Naive B cell (primary cell): ENCODE measurements at regions not wholly inside any gene's neighbourhood (a gene's known extent, or its start where the extent isn't known, plus 50 kb on each side); places are given as distances from the start of the nearest gene placed in this dataset.

ENCODE experiments used
- ATAC-seq, 2 donors: fragments of 150-1000 bp; cut with Tn5 transposase; 2 replicates each; pipeline ENCODE4 v1.10.0; 2021; ENCODE audit warnings: low read depth in 2 of 2, mild to moderate bottlenecking in 2 of 2, moderate library complexity in 2 of 2
- DNase-seq: peaks from one replicate; pipeline ENCODE4 v3.0.0; 2022
- H3K27ac Mint-ChIP-seq, 6 donors: one replicate each; pipeline ENCODE4 v1.8.0; 2020 to 2022; ENCODE audit warnings: mild to moderate bottlenecking in 6 of 6, mixed read lengths in 6 of 6, moderate library complexity in 5 of 6, inconsistent platforms in 2 of 6
- H3K27me3 Mint-ChIP-seq, 3 donors: one replicate each; pipeline ENCODE4 v1.8.0; 2021 to 2022; ENCODE audit warnings: mixed read lengths in 3 of 3, mild to moderate bottlenecking in 1 of 3
- H3K36me3 Mint-ChIP-seq, 2 donors: one replicate each; pipeline ENCODE4 v1.8.0; 2020 to 2022; ENCODE audit warnings: mixed read lengths in 2 of 2, inconsistent platforms in 1 of 2, mild to moderate bottlenecking in 1 of 2
- H3K4me1 Mint-ChIP-seq, 3 donors: one replicate each; pipeline ENCODE4 v1.8.0; 2020 to 2022; ENCODE audit warnings: mixed read lengths in 3 of 3, inconsistent platforms in 1 of 3, mild to moderate bottlenecking in 1 of 3, moderate library complexity in 1 of 3
- H3K4me3 Mint-ChIP-seq, 8 donors: one replicate each; pipeline ENCODE4 v1.8.0; 2020 to 2022; ENCODE audit warnings: mild to moderate bottlenecking in 8 of 8, mixed read lengths in 8 of 8, moderate library complexity in 8 of 8, inconsistent platforms in 2 of 8
- H3K9me3 Mint-ChIP-seq, 7 donors: one replicate each; pipeline ENCODE4 v1.8.0; 2020 to 2022; ENCODE audit warnings: mixed read lengths in 7 of 7, mild to moderate bottlenecking in 5 of 7, inconsistent platforms in 2 of 7, moderate library complexity in 1 of 7

- Mint-ChIP-seq H3K4me1 (no peaks in the 10 kb centered on the region), H3K27ac (no peak overlapping the region), H3K27me3 (peaks cover 7 to 23% (median 23%) of the 10 kb centered on the region in 3 donors), H3K36me3 (no peaks in the 10 kb centered on the region), H3K4me3 (peak overlapping the region in 1 of 8 donors; percentile 35), H3K9me3 (peaks cover 0 to 2% (median 0%) of the 10 kb centered on the region in 7 donors)
- DNase-seq (no peak), ATAC-seq (no peak)
Measured at GRCh38 chr5:74248576-74248975, 392.0 kb downstream of the ENC1 start.

- peaks cover 0 to 21% (median 11%) of the 10 kb centered on the region in 3 donors for H3K27me3 Mint-ChIP-seq
- H3K4me3 Mint-ChIP-seq: no peak overlapping the region
- H3K36me3 Mint-ChIP-seq: no peaks in the 10 kb centered on the region
- ATAC-seq (no peak), DNase-seq (no peak)
- H3K27ac Mint-ChIP-seq: no peak overlapping the region
- no peaks in the 10 kb centered on the region for H3K4me1 Mint-ChIP-seq
- peaks cover 0 to 2% (median 0%) of the 10 kb centered on the region in 7 donors for H3K9me3 Mint-ChIP-seq
Measured at GRCh38 chr5:74244406-74244805, 396.1 kb downstream of the ENC1 start.

- Mint-ChIP-seq H3K36me3 (no peaks in the 10 kb centered on the region), H3K4me1 (no peaks in the 10 kb centered on the region), H3K9me3 (peaks cover 0 to 2% (median 0%) of the 10 kb centered on the region in 7 donors), H3K27me3 (peaks cover 3 to 22% (median 11%) of the 10 kb centered on the region in 3 donors), H3K27ac (no peak overlapping the region), H3K4me3 (no peak overlapping the region)
- no peak for ATAC-seq
- no peak for DNase-seq
Measured at GRCh38 chr5:74243634-74244033, 396.9 kb downstream of the ENC1 start.

GRCh38 chr5:74242516-74242915 is 398.0 kb downstream of the ENC1 start:
- H3K4me3 Mint-ChIP-seq: no peak overlapping the region
- H3K27ac Mint-ChIP-seq: no peak overlapping the region
- DNase-seq (no peak), ATAC-seq (no peak)
- no peaks in the 10 kb centered on the region for H3K4me1 Mint-ChIP-seq
- no peaks in the 10 kb centered on the region for H3K36me3 Mint-ChIP-seq
- H3K9me3 Mint-ChIP-seq: peaks cover 0 to 1% (median 0%) of the 10 kb centered on the region in 7 donors
- H3K27me3 Mint-ChIP-seq: peaks cover 5 to 21% (median 9%) of the 10 kb centered on the region in 3 donors

- Mint-ChIP-seq H3K36me3 (no peaks in the 10 kb centered on the region), H3K4me3 (no peak overlapping the region), H3K27me3 (peaks cover 5 to 16% (median 9%) of the 10 kb centered on the region in 3 donors), H3K27ac (no peak overlapping the region), H3K4me1 (no peaks in the 10 kb centered on the region), H3K9me3 (peaks cover 0 to 1% (median 0%) of the 10 kb centered on the region in 7 donors)
- no peak for ATAC-seq
- no peak for DNase-seq
Measured at GRCh38 chr5:74241751-74242140, 398.8 kb downstream of the ENC1 start.

DNA sequence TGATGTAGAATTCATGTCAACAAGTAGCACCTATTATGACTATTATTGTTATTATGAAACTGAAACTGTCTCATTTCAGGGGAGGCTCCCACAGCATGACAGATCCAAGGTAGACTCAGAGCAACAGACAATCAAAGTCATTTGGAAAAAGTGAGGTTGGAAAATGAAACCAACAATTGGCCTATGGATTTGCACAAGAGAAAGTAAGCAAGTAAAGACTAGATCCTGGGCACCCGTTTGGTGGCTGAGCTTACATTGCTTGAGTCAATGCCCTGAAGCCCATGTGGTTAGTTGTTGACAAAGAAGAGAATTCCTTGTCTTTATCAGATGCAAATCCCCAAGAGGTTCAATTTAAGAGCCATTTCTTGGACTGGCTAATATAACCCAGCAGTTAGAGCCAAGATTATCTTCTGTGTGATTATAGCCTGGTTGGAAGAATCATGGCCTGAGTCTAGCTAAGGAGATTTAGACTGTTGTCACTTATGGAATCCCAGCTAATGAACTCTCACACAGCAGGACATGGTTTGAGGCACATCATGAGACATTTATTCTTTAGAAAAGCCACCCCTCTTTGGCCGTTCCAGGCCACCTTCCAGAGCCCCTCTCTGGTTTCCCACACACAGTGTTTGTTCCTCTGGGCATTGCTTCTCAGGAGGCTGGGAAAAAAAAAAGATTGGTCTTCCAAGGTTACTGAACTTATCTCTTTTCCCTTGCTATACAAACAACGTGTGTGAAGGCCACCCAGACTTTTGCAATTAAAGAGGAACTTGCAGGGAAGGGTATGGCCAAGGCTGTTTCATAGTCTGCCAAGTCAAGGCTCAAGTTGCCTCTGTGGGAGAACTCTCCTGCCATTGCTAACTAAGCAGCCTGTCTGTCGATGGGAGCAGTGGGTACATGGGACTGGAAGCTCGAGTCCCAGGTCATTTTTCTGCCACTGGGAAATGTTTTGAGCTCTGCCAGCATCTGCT is 399.5 kb downstream of the ENC1 start:
- no peak overlapping the region for H3K27ac Mint-ChIP-seq
- H3K4me1 Mint-ChIP-seq: no peaks in the 10 kb centered on the region
- ATAC-seq (no peak), DNase-seq (no peak)
- H3K27me3 Mint-ChIP-seq: peaks cover 5 to 16% (median 9%) of the 10 kb centered on the region in 3 donors
- peaks cover 0 to 1% (median 0%) of the 10 kb centered on the region in 7 donors for H3K9me3 Mint-ChIP-seq
- H3K36me3 Mint-ChIP-seq: no peaks in the 10 kb centered on the region
- H3K4me3 Mint-ChIP-seq: no peak overlapping the region

GRCh38 chr5:74239261-74239660 is 401.3 kb downstream of the ENC1 start:
- H3K4me3 Mint-ChIP-seq: no peak overlapping the region
- DNase-seq (no peak), ATAC-seq (no peak)
- peaks cover 5 to 16% (median 9%) of the 10 kb centered on the region in 3 donors for H3K27me3 Mint-ChIP-seq
- H3K4me1 Mint-ChIP-seq: no peaks in the 10 kb centered on the region
- peaks cover 0 to 1% (median 0%) of the 10 kb centered on the region in 7 donors for H3K9me3 Mint-ChIP-seq
- no peaks in the 10 kb centered on the region for H3K36me3 Mint-ChIP-seq
- H3K27ac Mint-ChIP-seq: no peak overlapping the region

GRCh38 chr5:74237571-74238145 is 402.9 kb downstream of the ENC1 start:
- Mint-ChIP-seq H3K36me3 (no peaks in the 10 kb centered on the region), H3K27ac (no peak overlapping the region)
- ATAC-seq: no peak

GRCh38 chr5:74235552-74235951 is 405.0 kb downstream of the ENC1 start:
- H3K4me1 Mint-ChIP-seq: no peaks in the 10 kb centered on the region
- H3K27me3 Mint-ChIP-seq: peaks cover 4 to 23% (median 13%) of the 10 kb centered on the region in 3 donors
- no peak overlapping the region for H3K27ac Mint-ChIP-seq
- H3K36me3 Mint-ChIP-seq: no peaks in the 10 kb centered on the region
- H3K4me3 Mint-ChIP-seq: no peak overlapping the region
- ATAC-seq: no peak
- peaks cover 0 to 1% (median 0%) of the 10 kb centered on the region in 7 donors for H3K9me3 Mint-ChIP-seq
- DNase-seq: no peak

More at GRCh38 chr5:74237571-74238145, 402.9 kb downstream of the ENC1 start:
- H3K9me3 Mint-ChIP-seq: peaks cover 0 to 1% (median 0%) of the 10 kb centered on the region in 7 donors
- DNase-seq: no peak
- H3K27me3 Mint-ChIP-seq: peaks cover 5 to 16% (median 13%) of the 10 kb centered on the region in 3 donors
- no peaks in the 10 kb centered on the region for H3K4me1 Mint-ChIP-seq
- H3K4me3 Mint-ChIP-seq: no peak overlapping the region

- peaks cover 0 to 5% (median 0%) of the 10 kb centered on the region in 7 donors for H3K9me3 Mint-ChIP-seq
- H3K4me3 Mint-ChIP-seq: no peak overlapping the region
- no peaks in the 10 kb centered on the region for H3K4me1 Mint-ChIP-seq
- peaks cover 4 to 21% (median 9%) of the 10 kb centered on the region in 3 donors for H3K27me3 Mint-ChIP-seq
- DNase-seq: no peak
- H3K27ac Mint-ChIP-seq: no peak overlapping the region
- H3K36me3 Mint-ChIP-seq: peaks cover 0 to 3% of the 10 kb centered on the region in 2 donors
- ATAC-seq: no peak
Measured at GRCh38 chr5:74233571-74233970, 407.0 kb downstream of the ENC1 start.

DNA sequence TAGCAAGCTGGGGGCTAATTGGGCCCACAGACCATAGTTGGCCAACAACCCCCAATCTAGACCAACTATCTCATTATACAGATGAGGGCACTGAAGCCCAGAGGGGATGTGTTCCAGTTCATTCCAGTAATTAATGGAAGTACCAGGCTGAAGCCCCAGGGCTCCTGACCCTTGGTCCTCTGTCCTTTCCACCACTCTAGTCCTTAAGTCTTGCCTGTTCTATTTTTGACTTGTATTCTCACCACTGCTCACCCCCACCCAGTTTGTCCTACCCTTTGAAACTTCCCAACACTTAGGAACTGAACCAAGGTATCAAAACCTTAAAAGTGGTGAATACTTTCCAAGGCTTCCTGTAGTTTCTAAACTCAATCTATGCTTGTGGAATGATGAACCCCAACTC is 407.4 kb downstream of the ENC1 start:
- H3K9me3 Mint-ChIP-seq: peaks cover 0 to 5% (median 0%) of the 10 kb centered on the region in 7 donors
- ATAC-seq (no peak), DNase-seq (no peak)
- no peak overlapping the region for H3K4me3 Mint-ChIP-seq
- H3K36me3 Mint-ChIP-seq: peaks cover 0 to 3% of the 10 kb centered on the region in 2 donors
- peaks cover 4 to 20% (median 4%) of the 10 kb centered on the region in 3 donors for H3K27me3 Mint-ChIP-seq
- H3K4me1 Mint-ChIP-seq: no peaks in the 10 kb centered on the region
- no peak overlapping the region for H3K27ac Mint-ChIP-seq

DNA sequence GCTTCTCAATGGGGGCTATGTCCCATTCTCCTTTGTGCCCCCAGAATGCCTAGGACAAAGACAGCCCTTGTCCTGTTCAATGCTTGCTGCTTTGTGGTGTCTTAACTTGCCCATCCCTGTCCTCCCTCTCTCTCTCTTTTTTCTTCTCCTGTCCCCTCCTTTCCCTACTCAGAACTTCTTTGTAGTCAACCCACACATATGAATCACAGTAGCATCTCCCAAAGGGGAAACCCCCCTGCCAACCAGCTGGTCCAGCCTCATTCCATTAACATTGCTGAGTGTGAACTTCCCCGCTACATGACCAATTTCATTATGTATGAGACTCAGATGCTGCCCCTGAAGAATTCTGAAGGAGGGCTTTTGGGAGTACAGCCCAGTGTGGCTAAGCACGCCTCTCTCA is 408.3 kb downstream of the ENC1 start:
- no peak for DNase-seq

GRCh38 chr5:74231697-74232096 is 408.8 kb downstream of the ENC1 start:
- no peak for DNase-seq
- ATAC-seq: no peak
- Mint-ChIP-seq H3K4me1 (no peaks in the 10 kb centered on the region), H3K4me3 (no peak overlapping the region), H3K27ac (no peak overlapping the region), H3K27me3 (peaks cover 10 to 28% (median 11%) of the 10 kb centered on the region in 3 donors), H3K36me3 (peaks cover 0 to 3% of the 10 kb centered on the region in 2 donors), H3K9me3 (peaks cover 0 to 5% (median 0%) of the 10 kb centered on the region in 7 donors)

More for the DNA sequence above, 408.3 kb downstream of the ENC1 start:
- no peak overlapping the region for H3K4me3 Mint-ChIP-seq
- H3K9me3 Mint-ChIP-seq: peaks cover 0 to 5% (median 0%) of the 10 kb centered on the region in 7 donors
- peaks cover 0 to 3% of the 10 kb centered on the region in 2 donors for H3K36me3 Mint-ChIP-seq
- no peak overlapping the region for H3K27ac Mint-ChIP-seq
- peaks cover 8 to 27% (median 10%) of the 10 kb centered on the region in 3 donors for H3K27me3 Mint-ChIP-seq
- no peaks in the 10 kb centered on the region for H3K4me1 Mint-ChIP-seq
- no peak for ATAC-seq
